ENCODE measurements at regions not wholly inside any gene's neighbourhood (a gene's known extent, or its start where the extent isn't known, plus 50 kb on each side); places are given as distances from the start of the nearest gene placed in this dataset.

- Histone ChIP-seq H3K27ac (no peak overlapping the region), H3K4me1 (peaks cover 0 to 14% (median 0%) of the 10 kb centered on the region in 3 donors), H3K27me3 (no peaks in the 10 kb centered on the region), H3K36me3 (no peaks in the 10 kb centered on the region), H3K9me3 (peaks cover 0 to 3% (median 0%) of the 10 kb centered on the region in 4 donors), H3K4me3 (no peak overlapping the region)
- FAIRE-seq (no peak), ATAC-seq (no peak), DNase-seq (no peak)
- no peak for TF ChIP-seq CTCF (IDR thresholded peaks at IDR 0.05)
- intact Hi-C loops (cut with DNase I): no loop called here
- WGBS, 2 donors: 75 to 82% methylated on average over 5 of the region's 5 CpGs
Measured at GRCh38 chr13:110097013-110097412, 209.9 kb downstream of the COL4A1 start.

- no peaks in the 10 kb centered on the region for H3K36me3 ChIP-seq
- FAIRE-seq: no peak
- ATAC-seq: no peak
- TF ChIP-seq CTCF (IDR thresholded peaks at IDR 0.05): no peak
- H3K4me1 ChIP-seq: peaks cover 0 to 14% (median 0%) of the 10 kb centered on the region in 3 donors
- H3K4me3 ChIP-seq: no peak overlapping the region
- H3K9me3 ChIP-seq: no peaks in the 10 kb centered on the region
- H3K27ac ChIP-seq: no peak overlapping the region
- WGBS, 2 donors: 0 to 92% methylated on average over 1 of the region's 1 CpG
- H3K27me3 ChIP-seq: no peaks in the 10 kb centered on the region
- intact Hi-C loops (cut with DNase I): no loop called here
- DNase-seq: no peak
Measured at GRCh38 chr13:110092831-110093247, 214.1 kb downstream of the COL4A1 start.

- Histone ChIP-seq H3K9me3 (no peaks in the 10 kb centered on the region), H3K27ac (no peak overlapping the region), H3K27me3 (no peaks in the 10 kb centered on the region), H3K4me1 (peaks cover 0 to 6% (median 0%) of the 10 kb centered on the region in 3 donors), H3K36me3 (no peaks in the 10 kb centered on the region), H3K4me3 (no peak overlapping the region)
- ATAC-seq: no peak
- FAIRE-seq: no peak
- no peak for DNase-seq
- intact Hi-C loops (cut with DNase I): no loop called here
- peak in 1 of 4 donors; percentile 19 for TF ChIP-seq CTCF (IDR thresholded peaks at IDR 0.05)
- 55% methylated on average over 4 of the region's 4 CpGs for WGBS, 2 donors
Measured at GRCh38 chr13:110089815-110090214, 217.1 kb downstream of the COL4A1 start.

- intact Hi-C loops (cut with DNase I): no loop called here
- Histone ChIP-seq H3K27ac (no peak overlapping the region), H3K4me3 (no peak overlapping the region), H3K4me1 (peaks cover 0 to 2% (median 0%) of the 10 kb centered on the region in 3 donors), H3K27me3 (no peaks in the 10 kb centered on the region), H3K36me3 (no peaks in the 10 kb centered on the region), H3K9me3 (no peaks in the 10 kb centered on the region)
- ATAC-seq (no peak), FAIRE-seq (no peak), DNase-seq (no peak)
- TF ChIP-seq CTCF (IDR thresholded peaks at IDR 0.05): no peak
Measured at GRCh38 chr13:110089100-110089499, 217.9 kb downstream of the COL4A1 start.

- 66 to 69% methylated on average over 6 of the region's 6 CpGs for WGBS, 2 donors
- ATAC-seq: no peak
- intact Hi-C loops (cut with DNase I): no loop called here
Measured at GRCh38 chr13:110073982-110074381, 233.0 kb downstream of the COL4A1 start.

More at GRCh38 chr13:110073982-110074381, 233.0 kb downstream of the COL4A1 start:
- Histone ChIP-seq H3K36me3 (no peaks in the 10 kb centered on the region), H3K4me3 (no peak overlapping the region), H3K27me3 (no peaks in the 10 kb centered on the region), H3K27ac (no peak overlapping the region), H3K4me1 (no peaks in the 10 kb centered on the region), H3K9me3 (no peaks in the 10 kb centered on the region)
- no peak for DNase-seq
- no peak for FAIRE-seq
- TF ChIP-seq CTCF (IDR thresholded peaks at IDR 0.05): no peak

Data from pancreas (tissue), 10 donors.